ENCODE measurements at regions not wholly inside any gene's neighbourhood (a gene's known extent, or its start where the extent isn't known, plus 50 kb on each side); places are given as distances from the start of the nearest gene placed in this dataset.

- TF ChIP-seq, protein P1, sequence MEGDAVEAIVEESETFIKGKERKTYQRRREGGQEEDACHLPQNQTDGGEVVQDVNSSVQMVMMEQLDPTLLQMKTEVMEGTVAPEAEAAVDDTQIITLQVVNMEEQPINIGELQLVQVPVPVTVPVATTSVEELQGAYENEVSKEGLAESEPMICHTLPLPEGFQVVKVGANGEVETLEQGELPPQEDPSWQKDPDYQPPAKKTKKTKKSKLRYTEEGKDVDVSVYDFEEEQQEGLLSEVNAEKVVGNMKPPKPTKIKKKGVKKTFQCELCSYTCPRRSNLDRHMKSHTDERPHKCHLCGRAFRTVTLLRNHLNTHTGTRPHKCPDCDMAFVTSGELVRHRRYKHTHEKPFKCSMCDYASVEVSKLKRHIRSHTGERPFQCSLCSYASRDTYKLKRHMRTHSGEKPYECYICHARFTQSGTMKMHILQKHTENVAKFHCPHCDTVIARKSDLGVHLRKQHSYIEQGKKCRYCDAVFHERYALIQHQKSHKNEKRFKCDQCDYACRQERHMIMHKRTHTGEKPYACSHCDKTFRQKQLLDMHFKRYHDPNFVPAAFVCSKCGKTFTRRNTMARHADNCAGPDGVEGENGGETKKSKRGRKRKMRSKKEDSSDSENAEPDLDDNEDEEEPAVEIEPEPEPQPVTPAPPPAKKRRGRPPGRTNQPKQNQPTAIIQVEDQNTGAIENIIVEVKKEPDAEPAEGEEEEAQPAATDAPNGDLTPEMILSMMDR (IDR thresholded peaks at IDR 0.05), result no peak
- no peak for TF ChIP-seq POLR2A (IDR thresholded peaks at IDR 0.05)
Observed at GRCh38 chr1:218886101-218886871, 287.4 kb upstream of the LYPLAL1 start.

All from esophagus squamous epithelium (tissue), 4 donors.